ENCODE measurements at regions not wholly inside any gene's neighbourhood (a gene's known extent, or its start where the extent isn't known, plus 50 kb on each side); places are given as distances from the start of the nearest gene placed in this dataset.

DNA sequence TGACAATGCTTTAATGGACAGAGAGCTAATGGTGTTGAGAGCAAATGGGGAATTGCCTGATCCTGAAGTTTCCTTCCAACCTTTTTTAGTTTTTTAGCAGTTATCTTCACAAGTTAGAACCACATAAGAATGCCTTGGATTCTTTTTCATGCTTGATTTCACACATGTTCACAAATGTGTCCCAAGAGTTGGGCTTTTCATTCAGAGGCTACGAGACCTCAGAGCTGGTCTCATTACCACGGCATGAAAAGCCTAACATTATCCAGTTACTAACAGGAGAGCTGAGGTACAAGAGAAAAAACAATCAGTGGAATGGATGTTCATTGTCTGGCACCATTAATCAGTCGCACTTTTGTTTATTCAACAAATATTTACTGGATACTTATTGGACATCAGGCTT is 340.6 kb downstream of the ZNF326 start:
- Mint-ChIP-seq H3K27ac (no peak overlapping the region), H3K27me3 (ENCODE audit: low read depth) (no peaks in the 10 kb centered on the region), H3K4me3 (no peak overlapping the region), H3K9me3 (no peaks in the 10 kb centered on the region), H3K4me1 (peaks cover 0 to 3% of the 10 kb centered on the region in 2 experiments; a peak in 1 of 4 replicates), H3K36me3 (ENCODE audit: insufficient read depth in 1 of 3, low read depth in 3 of 3) (no peaks in the 10 kb centered on the region)
- Histone ChIP-seq H2AFZ (ENCODE audit: low read length) (no peak overlapping the region), H3K9me3 (ENCODE audit: control insufficient read depth, low read depth, low read length) (no peaks in the 10 kb centered on the region), H3K4me1 (ENCODE audit: insufficient read depth, low read length) (no peaks in the 10 kb centered on the region), H3T11ph (ENCODE audit: low read length) (no peak overlapping the region), H4K20me1 (ENCODE audit: control insufficient read depth, insufficient read depth, insufficient read length) (no peaks in the 10 kb centered on the region), H3K79me2 (ENCODE audit: insufficient read depth, low read length) (no peaks in the 10 kb centered on the region), H3K4me2 (ENCODE audit: insufficient read depth, insufficient read length, low read length) (no peak overlapping the region), H2AK5ac (ENCODE audit: insufficient read length, low read length) (no peak overlapping the region), H3K9ac (ENCODE audit: extremely low read depth, insufficient read length, low read length) (no peak overlapping the region), H2BK12ac (ENCODE audit: insufficient read length, low read depth, low read length) (no peak overlapping the region), H2BK15ac (ENCODE audit: low read depth, low read length) (no peak overlapping the region), H3K27me3 (ENCODE audit: insufficient read depth, low read length) (no peaks in the 10 kb centered on the region), H3K23ac (ENCODE audit: insufficient read length, low read depth, low read length) (no peak overlapping the region), H4K91ac (ENCODE audit: insufficient read length, low read depth, low read length) (no peak overlapping the region), H3K14ac (ENCODE audit: insufficient read depth, low read length) (no peak overlapping the region), H2BK5ac (ENCODE audit: insufficient read length, low read length) (no peak overlapping the region), H4K5ac (ENCODE audit: insufficient read length, low read depth, low read length) (no peak overlapping the region), H3K79me1 (ENCODE audit: insufficient read depth, low read depth, low read length, poor library complexity, severe bottlenecking) (no peaks in the 10 kb centered on the region), H3K4ac (ENCODE audit: low read depth, low read length) (no peak overlapping the region), H3K56ac (ENCODE audit: insufficient read length, low read depth, low read length) (no peak overlapping the region), H3K18ac (ENCODE audit: insufficient read length, low read depth, low read length) (no peak overlapping the region), H4K8ac (replicated peaks; ENCODE audit: insufficient read length, low read depth, low read length) (no peak overlapping the region), H2BK120ac (ENCODE audit: low read depth, low read length, poor library complexity, severe bottlenecking) (no peak overlapping the region), H3K27ac (ENCODE audit: insufficient read length, low read depth, low read length) (no peak overlapping the region), H2BK20ac (ENCODE audit: low read depth, low read length, poor library complexity, severe bottlenecking) (no peak overlapping the region), H3K23me2 (ENCODE audit: insufficient read length, low read depth, low read length, poor library complexity, severe bottlenecking) (no peaks in the 10 kb centered on the region)
- no peak for TF ChIP-seq CTCF (conservative IDR thresholded peaks at IDR 0.05)
- DNase-seq, result no peak
- no CpG with 5 or more reads among the region's 3 CpGs for WGBS (ENCODE audit: extremely low coverage, insufficient read length, low lambda C conversion rate)
